ENCODE measurements at regions not wholly inside any gene's neighbourhood (a gene's known extent, or its start where the extent isn't known, plus 50 kb on each side); places are given as distances from the start of the nearest gene placed in this dataset.

DNA sequence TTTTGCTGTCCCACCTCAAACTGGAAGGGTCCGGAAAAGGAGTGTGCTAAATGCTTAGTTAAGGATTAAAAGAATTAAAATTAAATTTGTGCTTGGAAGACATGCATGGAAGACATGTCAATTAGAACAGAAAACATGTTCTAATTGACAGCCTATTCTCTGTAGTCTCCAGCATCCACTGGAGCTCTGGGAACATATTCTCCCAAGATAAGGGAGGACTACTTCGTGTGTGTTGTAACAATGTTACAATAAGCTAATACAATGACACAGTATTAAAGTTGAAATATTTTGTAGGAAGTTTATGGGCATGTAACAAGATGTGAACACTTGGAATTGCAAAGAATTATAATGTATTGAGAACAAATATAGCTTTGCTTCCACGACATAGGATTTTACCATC, 567.4 kb upstream of the CITED2 start:
- TF ChIP-seq POLR2A (IDR thresholded peaks at IDR 0.05) (no peak), POLR2AphosphoS5 (IDR thresholded peaks at IDR 0.05) (no peak)
- TF ChIP-seq, protein P1, sequence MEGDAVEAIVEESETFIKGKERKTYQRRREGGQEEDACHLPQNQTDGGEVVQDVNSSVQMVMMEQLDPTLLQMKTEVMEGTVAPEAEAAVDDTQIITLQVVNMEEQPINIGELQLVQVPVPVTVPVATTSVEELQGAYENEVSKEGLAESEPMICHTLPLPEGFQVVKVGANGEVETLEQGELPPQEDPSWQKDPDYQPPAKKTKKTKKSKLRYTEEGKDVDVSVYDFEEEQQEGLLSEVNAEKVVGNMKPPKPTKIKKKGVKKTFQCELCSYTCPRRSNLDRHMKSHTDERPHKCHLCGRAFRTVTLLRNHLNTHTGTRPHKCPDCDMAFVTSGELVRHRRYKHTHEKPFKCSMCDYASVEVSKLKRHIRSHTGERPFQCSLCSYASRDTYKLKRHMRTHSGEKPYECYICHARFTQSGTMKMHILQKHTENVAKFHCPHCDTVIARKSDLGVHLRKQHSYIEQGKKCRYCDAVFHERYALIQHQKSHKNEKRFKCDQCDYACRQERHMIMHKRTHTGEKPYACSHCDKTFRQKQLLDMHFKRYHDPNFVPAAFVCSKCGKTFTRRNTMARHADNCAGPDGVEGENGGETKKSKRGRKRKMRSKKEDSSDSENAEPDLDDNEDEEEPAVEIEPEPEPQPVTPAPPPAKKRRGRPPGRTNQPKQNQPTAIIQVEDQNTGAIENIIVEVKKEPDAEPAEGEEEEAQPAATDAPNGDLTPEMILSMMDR (IDR thresholded peaks at IDR 0.05) = no peak
